CD8-positive, alpha-beta memory T cell (primary cell): ENCODE measurements at regions not wholly inside any gene's neighbourhood (a gene's known extent, or its start where the extent isn't known, plus 50 kb on each side); places are given as distances from the start of the nearest gene placed in this dataset.

Experiments used
- CTCF ChIA-PET: fragments of 350-600 bp; sonication (Branson Sonifier 250); formaldehyde crosslinking; loops from one replicate; lab custom pipeline; 2021; ENCODE audit warnings: antibody characterized with exemption; lab: Charles Lee
- POLR2A ChIA-PET: fragments of 350-600 bp; sonication (Branson Sonifier 250); formaldehyde crosslinking; loops from one replicate; lab custom pipeline; 2021; ENCODE audit warnings: antibody characterized with exemption; lab: Charles Lee
- DNase-seq, 5 donors: peaks; one replicate each; pipeline versions ENCODE4 v3.0.0 to v3.0.0-alpha.2; 2020 to 2022; ENCODE audit warnings: mixed read lengths in 1 of 5
- H3K27ac ChIP-seq: one replicate; pipeline ENCODE4 v1.7.0; 2013; ENCODE audit warnings: low read depth, mild to moderate bottlenecking, low read length, moderate library complexity
- H3K27me3 ChIP-seq: 2 replicates; pipeline ENCODE4 v1.7.0; 2013; ENCODE audit warnings: low read length, mild to moderate bottlenecking; ENCODE audit not compliant: insufficient read depth, poor library complexity, severe bottlenecking
- H3K36me3 ChIP-seq: 2 replicates; pipeline ENCODE4 v1.7.0; 2013; ENCODE audit warnings: mild to moderate bottlenecking, low read length, moderate library complexity; ENCODE audit not compliant: insufficient read depth
- H3K4me1 ChIP-seq: 2 replicates; pipeline ENCODE4 v1.7.0; 2013; ENCODE audit warnings: mild to moderate bottlenecking, low read length, moderate library complexity; ENCODE audit not compliant: insufficient read depth
- H3K4me3 ChIP-seq: 2 replicates; pipeline ENCODE4 v1.7.0; 2013; ENCODE audit warnings: mild to moderate bottlenecking, low read length
- H3K9me3 ChIP-seq: 2 replicates; pipeline ENCODE4 v1.7.0; 2013; ENCODE audit warnings: mild to moderate bottlenecking, low read length
- H3K27ac Mint-ChIP-seq, 8 donors: one replicate each; pipeline ENCODE4 v1.8.0; 2020 to 2021; ENCODE audit warnings: mixed read lengths in 8 of 8, mild to moderate bottlenecking in 6 of 8, inconsistent platforms in 3 of 8, moderate library complexity in 3 of 8
- H3K27me3 Mint-ChIP-seq, 2 donors: one replicate each; pipeline ENCODE4 v1.8.0; 2020 to 2021; ENCODE audit warnings: mixed read lengths in 2 of 2, mild to moderate bottlenecking in 1 of 2, moderate library complexity in 1 of 2
- H3K36me3 Mint-ChIP-seq, 3 donors: one replicate each; pipeline ENCODE4 v1.8.0; 2020 to 2021; ENCODE audit warnings: mixed read lengths in 3 of 3, inconsistent platforms in 1 of 3, mild to moderate bottlenecking in 1 of 3
- H3K4me1 Mint-ChIP-seq, 3 donors: one replicate each; pipeline ENCODE4 v1.8.0; 2020 to 2021; ENCODE audit warnings: mixed read lengths in 3 of 3, inconsistent platforms in 1 of 3, mild to moderate bottlenecking in 1 of 3
- H3K4me3 Mint-ChIP-seq, 7 donors: one replicate each; pipeline ENCODE4 v1.8.0; 2020 to 2021; ENCODE audit warnings: mixed read lengths in 7 of 7, mild to moderate bottlenecking in 6 of 7, moderate library complexity in 4 of 7, inconsistent platforms in 2 of 7
- H3K9me3 Mint-ChIP-seq, 5 donors: one replicate each; pipeline ENCODE4 v1.8.0; 2020 to 2022; ENCODE audit warnings: mixed read lengths in 5 of 5, mild to moderate bottlenecking in 3 of 5, moderate library complexity in 2 of 5, inconsistent platforms in 1 of 5

DNA sequence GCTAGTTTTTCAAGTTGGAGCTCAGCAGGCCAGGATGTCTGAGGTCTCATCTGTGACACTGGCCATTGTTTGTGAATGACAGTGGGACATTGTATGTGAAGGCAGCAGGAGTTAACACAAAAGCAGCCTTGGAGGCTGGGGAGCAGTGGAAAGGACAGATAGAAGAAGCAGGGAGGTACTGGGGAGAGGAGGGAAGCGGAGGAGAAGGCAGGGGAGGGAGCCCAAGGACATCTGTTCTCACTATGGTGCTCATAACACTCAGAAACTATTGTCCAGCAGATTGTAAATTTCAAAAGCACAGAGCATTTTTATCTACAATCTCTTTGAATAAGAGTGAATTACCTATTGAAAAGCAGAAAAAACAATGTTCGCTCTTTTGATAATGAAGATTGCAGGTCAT, 253.6 kb upstream of the DIPK2B start:
- no peaks in the 10 kb centered on the region for H3K4me1 Mint-ChIP-seq
- Histone ChIP-seq H3K36me3 (no peaks in the 10 kb centered on the region), H3K4me3 (no peak overlapping the region), H3K27me3 (no peaks in the 10 kb centered on the region), H3K4me1 (no peaks in the 10 kb centered on the region), H3K9me3 (no peaks in the 10 kb centered on the region), H3K27ac (no peak overlapping the region)
- ChIA-PET POLR2A (no interaction called here), CTCF (no interaction called here)
- H3K36me3 Mint-ChIP-seq, result no peaks in the 10 kb centered on the region
- H3K9me3 Mint-ChIP-seq, result no peaks in the 10 kb centered on the region
- H3K4me3 Mint-ChIP-seq, result no peak overlapping the region
- H3K27me3 Mint-ChIP-seq, result peaks cover 0 to 11% of the 10 kb centered on the region in 2 donors
- no peak overlapping the region for H3K27ac Mint-ChIP-seq
- no peak for DNase-seq

DNA sequence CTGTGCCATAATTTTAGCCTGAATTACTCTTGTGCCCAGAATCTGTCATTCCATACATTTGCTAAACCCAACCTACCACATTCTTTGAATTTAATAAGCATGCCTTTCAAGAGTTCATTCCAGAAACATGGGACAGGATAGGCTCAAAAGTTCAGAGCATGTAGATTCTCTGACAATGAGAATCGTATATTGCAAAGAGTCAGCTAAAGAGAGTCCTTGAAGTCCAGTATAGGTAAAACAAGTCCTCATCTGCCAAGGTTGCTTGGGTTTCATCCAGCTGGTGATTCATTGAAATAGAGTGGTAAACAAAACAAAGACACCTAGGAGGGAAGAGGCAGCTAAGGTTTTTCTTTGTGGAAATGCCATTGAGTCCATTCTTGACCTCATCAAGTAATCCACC, 249.3 kb upstream of the DIPK2B start:
- no peak for DNase-seq
- H3K27me3 ChIP-seq, result no peaks in the 10 kb centered on the region
- Mint-ChIP-seq H3K36me3 (no peaks in the 10 kb centered on the region), H3K4me3 (no peak overlapping the region), H3K27me3 (peaks cover 0 to 9% of the 10 kb centered on the region in 2 donors), H3K27ac (no peak overlapping the region), H3K4me1 (no peaks in the 10 kb centered on the region), H3K9me3 (no peaks in the 10 kb centered on the region)
- POLR2A ChIA-PET, result no interaction called here
- H3K4me3 ChIP-seq, result no peak overlapping the region
- CTCF ChIA-PET, result no interaction called here
- no peaks in the 10 kb centered on the region for H3K9me3 ChIP-seq
- H3K27ac ChIP-seq, result no peak overlapping the region
- H3K4me1 ChIP-seq, result no peaks in the 10 kb centered on the region
- no peaks in the 10 kb centered on the region for H3K36me3 ChIP-seq

DNA sequence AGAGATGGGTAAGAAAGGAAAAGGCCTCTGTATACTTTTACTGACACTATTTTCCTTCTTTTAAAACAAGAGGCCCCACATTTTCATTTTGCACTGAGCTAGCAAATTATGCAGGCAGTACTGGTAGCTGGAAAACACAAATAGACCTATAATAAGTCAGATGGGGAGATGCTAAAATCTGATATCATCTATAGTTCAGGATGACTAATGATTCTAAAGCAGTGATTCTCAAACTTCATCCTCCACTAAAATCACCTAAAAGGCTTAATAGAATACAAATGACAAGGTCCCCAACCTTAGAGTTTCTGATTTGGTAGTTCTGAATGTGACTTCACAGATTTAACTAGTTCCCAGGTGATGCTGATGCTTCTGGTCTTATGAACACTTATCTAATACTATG, 247.3 kb upstream of the DIPK2B start:
- H3K27me3 Mint-ChIP-seq, result peaks cover 5% of the 10 kb centered on the region in 2 donors
- POLR2A ChIA-PET, result no interaction called here
- Histone ChIP-seq H3K27me3 (no peaks in the 10 kb centered on the region), H3K9me3 (no peaks in the 10 kb centered on the region), H3K4me1 (no peaks in the 10 kb centered on the region), H3K36me3 (no peaks in the 10 kb centered on the region), H3K4me3 (no peak overlapping the region), H3K27ac (no peak overlapping the region)
- no peak overlapping the region for H3K4me3 Mint-ChIP-seq
- no peak overlapping the region for H3K27ac Mint-ChIP-seq
- DNase-seq, result no peak
- no peaks in the 10 kb centered on the region for H3K4me1 Mint-ChIP-seq
- H3K9me3 Mint-ChIP-seq, result peaks cover 0 to 4% (median 0%) of the 10 kb centered on the region in 5 donors
- CTCF ChIA-PET, result no interaction called here
- no peaks in the 10 kb centered on the region for H3K36me3 Mint-ChIP-seq

DNA sequence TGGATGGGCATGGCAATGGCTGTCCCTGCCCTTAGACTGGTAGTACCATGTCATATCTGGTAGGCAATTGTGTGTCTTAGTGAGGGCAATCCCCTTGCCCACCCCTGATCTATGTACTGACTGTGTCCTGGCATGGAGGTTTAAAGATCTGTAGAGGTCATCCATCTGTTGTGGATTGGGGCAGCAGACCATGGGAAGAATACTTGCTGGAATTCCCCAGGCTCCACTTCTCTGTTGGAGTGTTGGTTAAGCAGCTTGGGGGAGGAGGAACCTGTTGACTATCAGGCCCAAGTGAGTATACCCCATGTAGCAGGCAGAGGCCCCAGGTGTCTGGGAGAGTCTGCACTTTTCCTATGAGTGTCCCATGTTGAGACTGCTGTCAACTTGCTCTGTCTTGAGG, 246.7 kb upstream of the DIPK2B start:
- Mint-ChIP-seq H3K27me3 (peaks cover 4 to 6% of the 10 kb centered on the region in 2 donors), H3K4me3 (no peak overlapping the region), H3K27ac (no peak overlapping the region), H3K9me3 (peaks cover 0 to 4% (median 0%) of the 10 kb centered on the region in 5 donors), H3K36me3 (no peaks in the 10 kb centered on the region), H3K4me1 (no peaks in the 10 kb centered on the region)
- no peaks in the 10 kb centered on the region for H3K36me3 ChIP-seq
- POLR2A ChIA-PET, result no interaction called here
- H3K9me3 ChIP-seq, result no peaks in the 10 kb centered on the region
- no peak for DNase-seq
- H3K4me3 ChIP-seq, result no peak overlapping the region
- no peak overlapping the region for H3K27ac ChIP-seq
- H3K4me1 ChIP-seq, result no peaks in the 10 kb centered on the region
- H3K27me3 ChIP-seq, result no peaks in the 10 kb centered on the region
- CTCF ChIA-PET, result no interaction called here

DNA sequence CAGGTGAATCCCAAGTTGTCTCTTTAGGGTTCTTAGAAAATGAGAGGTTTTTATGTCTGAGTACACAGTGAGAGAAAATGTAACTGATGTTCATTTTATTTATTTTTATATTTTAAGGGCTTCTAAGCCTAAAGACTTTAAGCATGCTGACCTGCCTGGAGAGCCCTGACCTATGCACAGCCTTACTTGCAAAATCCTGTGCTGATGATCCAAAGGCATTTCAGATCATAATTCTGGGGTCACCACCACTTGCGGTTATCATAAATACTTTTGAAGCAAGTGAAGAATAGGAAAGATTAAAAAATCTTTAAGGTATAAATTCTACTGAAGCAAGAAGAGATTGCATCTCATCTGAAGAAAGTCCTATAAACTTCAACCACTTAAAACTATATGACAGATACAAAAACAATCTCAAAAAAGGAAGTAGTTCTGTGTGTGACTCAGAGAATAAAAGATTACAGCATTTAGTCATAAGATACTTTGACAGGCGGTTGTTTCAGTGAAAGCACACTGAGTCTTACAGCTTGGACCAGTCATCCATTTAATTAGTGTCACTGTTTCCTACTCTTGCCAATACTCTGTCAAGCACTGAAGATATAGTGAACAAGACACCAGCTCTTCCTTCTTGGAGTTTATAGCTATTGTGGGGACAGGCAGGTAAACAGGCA, 245.2 kb upstream of the DIPK2B start:
- DNase-seq, result no peak
- no peaks in the 10 kb centered on the region for H3K4me1 Mint-ChIP-seq
- ChIA-PET CTCF (no interaction called here), POLR2A (no interaction called here)
- peaks cover 0 to 4% (median 0%) of the 10 kb centered on the region in 5 donors for H3K9me3 Mint-ChIP-seq
- Histone ChIP-seq H3K4me1 (no peaks in the 10 kb centered on the region), H3K4me3 (no peak overlapping the region), H3K27me3 (no peaks in the 10 kb centered on the region), H3K36me3 (no peaks in the 10 kb centered on the region), H3K9me3 (no peaks in the 10 kb centered on the region), H3K27ac (no peak overlapping the region)
- H3K36me3 Mint-ChIP-seq, result no peaks in the 10 kb centered on the region
- no peak overlapping the region for H3K27ac Mint-ChIP-seq
- H3K27me3 Mint-ChIP-seq, result peaks cover 3 to 6% of the 10 kb centered on the region in 2 donors
- no peak overlapping the region for H3K4me3 Mint-ChIP-seq

DNA sequence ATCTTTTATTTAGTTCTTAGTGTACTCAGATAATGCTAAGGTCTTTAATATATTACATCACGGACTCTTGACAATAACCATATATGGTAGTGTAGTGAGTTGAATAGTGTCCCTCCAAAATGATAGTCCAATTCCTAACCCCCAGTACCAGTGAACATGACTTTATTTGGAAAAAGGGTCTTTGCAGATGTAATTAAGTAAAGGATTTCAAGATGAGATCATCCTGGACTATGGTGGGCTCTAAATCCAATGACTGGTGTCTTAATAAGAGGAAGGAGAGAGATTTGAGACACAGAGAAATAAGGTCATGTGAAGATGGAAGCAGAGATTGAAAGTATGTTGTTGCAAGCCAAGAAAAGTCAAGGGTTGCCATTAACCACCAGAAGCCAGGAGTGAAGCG, 236.5 kb upstream of the DIPK2B start:
- peaks cover 0 to 2% (median 0%) of the 10 kb centered on the region in 5 donors for H3K9me3 Mint-ChIP-seq
- CTCF ChIA-PET, result no interaction called here
- H3K4me1 ChIP-seq, result no peaks in the 10 kb centered on the region

DNA sequence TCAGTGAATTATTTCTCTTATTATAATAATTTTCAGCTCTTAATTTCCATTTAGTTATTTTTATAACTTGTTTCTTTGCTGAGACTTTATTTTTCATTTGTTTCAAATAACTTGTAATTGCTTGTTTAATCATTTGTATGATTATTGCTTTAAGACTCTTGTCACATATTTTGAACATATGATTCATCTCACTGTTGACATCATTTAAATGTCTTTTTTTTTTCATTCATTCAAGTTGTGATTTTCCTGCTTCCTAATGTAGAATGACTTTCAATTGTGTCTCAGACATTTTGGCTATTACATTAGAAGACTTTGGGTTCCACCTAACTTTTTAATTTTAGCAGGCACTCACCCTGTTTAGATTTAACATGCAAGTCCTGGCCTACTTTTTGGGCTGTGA, 234.8 kb upstream of the DIPK2B start:
- no peak for DNase-seq
- H3K9me3 ChIP-seq, result no peaks in the 10 kb centered on the region
- no peak overlapping the region for H3K27ac Mint-ChIP-seq
- no peak overlapping the region for H3K27ac ChIP-seq
- H3K36me3 ChIP-seq, result no peaks in the 10 kb centered on the region
- peaks cover 0 to 8% (median 0%) of the 10 kb centered on the region in 5 donors for H3K9me3 Mint-ChIP-seq
- H3K27me3 Mint-ChIP-seq, result peaks cover 6 to 13% of the 10 kb centered on the region in 2 donors
- no peaks in the 10 kb centered on the region for H3K27me3 ChIP-seq
- H3K4me3 ChIP-seq, result no peak overlapping the region
- H3K4me3 Mint-ChIP-seq, result no peak overlapping the region
- no peaks in the 10 kb centered on the region for H3K4me1 ChIP-seq
- POLR2A ChIA-PET, result no interaction called here
- H3K4me1 Mint-ChIP-seq, result no peaks in the 10 kb centered on the region
- H3K36me3 Mint-ChIP-seq, result no peaks in the 10 kb centered on the region
- CTCF ChIA-PET, result no interaction called here

More for the DNA sequence above, 236.5 kb upstream of the DIPK2B start:
- Histone ChIP-seq H3K27me3 (no peaks in the 10 kb centered on the region), H3K36me3 (no peaks in the 10 kb centered on the region), H3K4me3 (no peak overlapping the region), H3K27ac (no peak overlapping the region), H3K9me3 (no peaks in the 10 kb centered on the region)
- H3K4me1 Mint-ChIP-seq, result no peaks in the 10 kb centered on the region
- no peak for DNase-seq
- POLR2A ChIA-PET, result no interaction called here
- H3K4me3 Mint-ChIP-seq, result no peak overlapping the region
- no peak overlapping the region for H3K27ac Mint-ChIP-seq
- H3K27me3 Mint-ChIP-seq, result peaks cover 2 to 10% of the 10 kb centered on the region in 2 donors
- H3K36me3 Mint-ChIP-seq, result no peaks in the 10 kb centered on the region

DNA sequence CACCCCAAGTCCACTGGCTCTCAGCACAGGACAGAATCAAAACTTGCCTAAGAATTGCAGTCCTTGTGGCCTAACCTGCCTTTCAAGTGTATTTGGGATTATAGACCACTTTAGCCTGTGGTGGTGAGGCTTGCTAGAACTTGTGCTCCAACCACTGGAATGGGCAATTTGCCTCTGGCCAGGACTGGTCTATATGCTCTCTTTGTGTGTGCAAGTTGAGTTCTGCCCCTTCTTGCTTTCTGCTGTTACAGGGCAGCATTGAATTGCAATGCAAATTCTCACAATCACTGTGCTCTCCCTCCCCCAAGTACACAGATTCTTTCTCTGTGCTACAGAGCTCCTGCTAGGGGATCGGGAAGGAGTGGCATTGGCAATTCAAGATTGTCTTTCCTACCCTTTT, 233.6 kb upstream of the DIPK2B start:
- ChIA-PET CTCF (no interaction called here), POLR2A (no interaction called here)
- H3K9me3 ChIP-seq, result no peaks in the 10 kb centered on the region

More for the DNA sequence above, 233.6 kb upstream of the DIPK2B start:
- Mint-ChIP-seq H3K27me3 (peaks cover 8 to 13% of the 10 kb centered on the region in 2 donors), H3K9me3 (peaks cover 0 to 8% (median 0%) of the 10 kb centered on the region in 5 donors), H3K4me3 (no peak overlapping the region), H3K27ac (no peak overlapping the region), H3K36me3 (no peaks in the 10 kb centered on the region), H3K4me1 (no peaks in the 10 kb centered on the region)
- Histone ChIP-seq H3K4me3 (no peak overlapping the region), H3K27ac (no peak overlapping the region), H3K4me1 (no peaks in the 10 kb centered on the region), H3K27me3 (no peaks in the 10 kb centered on the region), H3K36me3 (no peaks in the 10 kb centered on the region)
- DNase-seq, result no peak
